IPS DF 4.7 (cell line): ENCODE measurements at regions not wholly inside any gene's neighbourhood (a gene's known extent, or its start where the extent isn't known, plus 50 kb on each side); places are given as distances from the start of the nearest gene placed in this dataset.
A peak's percentile ranks its signal among the peaks of the same experiment; 100 is the strongest.

Source experiments
- DNase-seq: peaks from one replicate; pipeline ENCODE4 v3.0.0-alpha.2; 2013; ENCODE audit warnings: low spot score; ENCODE audit errors: extremely low read depth

GRCh38 chr14:26206640-26207039 lies 391.2 kb downstream of the NOVA1 start:
- DNase-seq = no peak

- DNase-seq = peak; percentile 1
These were observed 392.9 kb downstream of the NOVA1 start for GRCh38 chr14:26204728-26205479.

- no peak for DNase-seq
These were observed 393.5 kb downstream of the NOVA1 start for GRCh38 chr14:26204366-26204727.

GRCh38 chr14:26200687-26201086 lies 397.1 kb downstream of the NOVA1 start:
- DNase-seq = no peak

- no peak for DNase-seq
These were observed 398.1 kb downstream of the NOVA1 start for GRCh38 chr14:26199590-26200370.

GRCh38 chr14:26199096-26199495 lies 398.7 kb downstream of the NOVA1 start:
- no peak for DNase-seq

- DNase-seq = no peak
These were observed 403.0 kb downstream of the NOVA1 start for GRCh38 chr14:26194816-26195215.

- no peak for DNase-seq
These were observed 406.2 kb downstream of the NOVA1 start for GRCh38 chr14:26191671-26192070.

- DNase-seq = no peak
These were observed 406.7 kb downstream of the NOVA1 start for GRCh38 chr14:26191123-26191522.

GRCh38 chr14:26190646-26191045 lies 407.2 kb downstream of the NOVA1 start:
- no peak for DNase-seq

GRCh38 chr14:26187996-26188620 lies 409.7 kb downstream of the NOVA1 start:
- DNase-seq = no peak

- DNase-seq = no peak
These were observed 417.6 kb downstream of the NOVA1 start for GRCh38 chr14:26180221-26180620.

- DNase-seq = no peak
These were observed 422.2 kb downstream of the NOVA1 start for GRCh38 chr14:26175658-26176057.

- DNase-seq = no peak
These were observed 423.4 kb downstream of the NOVA1 start for GRCh38 chr14:26174395-26174794.

- DNase-seq = no peak
These were observed 424.2 kb downstream of the NOVA1 start for GRCh38 chr14:26173581-26174110.

GRCh38 chr14:26172396-26172795 lies 425.4 kb downstream of the NOVA1 start:
- DNase-seq = no peak

- DNase-seq = no peak
These were observed 426.9 kb downstream of the NOVA1 start for GRCh38 chr14:26170885-26171284.

GRCh38 chr14:26163761-26164160 lies 434.1 kb downstream of the NOVA1 start:
- peak; percentile 11 for DNase-seq

- no peak for DNase-seq
These were observed 440.3 kb downstream of the NOVA1 start for GRCh38 chr14:26157517-26157916.

- no peak for DNase-seq
These were observed 454.8 kb downstream of the NOVA1 start for GRCh38 chr14:26143057-26143456.

GRCh38 chr14:26138764-26139445 lies 458.9 kb downstream of the NOVA1 start:
- DNase-seq = no peak

- DNase-seq = no peak
These were observed 460.7 kb downstream of the NOVA1 start for GRCh38 chr14:26137161-26137560.
